COLO829 (cell line): ENCODE measurements at regions not wholly inside any gene's neighbourhood (a gene's known extent, or its start where the extent isn't known, plus 50 kb on each side); places are given as distances from the start of the nearest gene placed in this dataset.

Experiments
- DNase-seq: peaks from one replicate; pipeline ENCODE4 v3.0.0; 2012; ENCODE audit warnings: low spot score

DNA sequence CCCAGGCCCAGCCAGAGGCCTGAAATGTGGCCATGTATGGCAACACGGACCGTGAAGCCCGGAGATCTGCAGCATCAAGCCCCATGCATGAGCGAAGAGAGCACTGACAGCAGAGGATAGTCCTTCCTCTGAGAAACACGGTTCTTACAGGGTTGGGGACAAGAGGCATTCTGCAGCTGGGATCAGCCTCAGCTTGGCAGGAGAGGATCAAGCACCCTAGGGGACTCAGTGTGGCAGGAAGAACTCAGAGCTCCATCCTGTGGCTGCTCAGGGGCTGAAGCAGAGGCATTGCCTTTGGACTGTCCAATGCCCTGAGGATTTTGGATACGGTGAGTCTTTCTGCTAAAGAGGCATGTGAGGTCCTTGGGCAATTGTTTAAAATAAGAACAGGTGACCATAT, 368.7 kb downstream of the ZNF516 start:
- no peak for DNase-seq

DNA sequence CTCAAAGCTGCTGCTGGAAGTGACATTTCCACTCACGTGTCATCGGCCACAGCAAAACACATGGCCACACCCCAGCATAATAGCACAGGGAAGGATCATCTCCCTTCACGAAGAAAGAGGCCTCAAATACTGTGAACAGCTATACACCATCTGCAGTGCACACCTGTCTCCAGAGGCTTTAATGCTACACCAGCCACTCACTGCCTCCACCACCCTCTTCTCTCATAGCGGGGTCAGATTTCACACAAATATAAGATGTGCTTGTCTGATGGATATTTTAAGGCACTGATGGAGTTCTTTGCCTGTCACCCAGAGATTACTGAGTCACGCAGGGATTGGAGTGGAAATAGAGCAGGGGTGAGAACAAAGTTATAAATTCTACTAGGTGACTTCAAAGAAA, 374.0 kb downstream of the ZNF516 start:
- no peak for DNase-seq

DNA sequence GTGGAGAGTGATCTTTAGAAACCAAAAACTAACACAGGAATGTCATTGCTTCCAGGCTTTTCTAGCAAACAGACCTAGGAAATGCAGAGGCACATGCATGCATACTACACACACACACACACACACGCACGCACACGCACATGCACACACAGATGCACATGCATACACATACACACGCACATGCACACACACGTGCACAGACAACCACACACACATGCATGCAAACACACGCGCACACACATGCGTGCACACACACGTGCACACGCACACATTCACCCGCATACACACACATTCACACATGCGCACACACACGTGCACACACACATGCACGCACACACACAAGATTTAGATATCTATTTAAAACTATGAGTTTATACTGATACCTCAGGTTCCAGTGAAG, 379.5 kb downstream of the ZNF516 start:
- no peak for DNase-seq

DNA sequence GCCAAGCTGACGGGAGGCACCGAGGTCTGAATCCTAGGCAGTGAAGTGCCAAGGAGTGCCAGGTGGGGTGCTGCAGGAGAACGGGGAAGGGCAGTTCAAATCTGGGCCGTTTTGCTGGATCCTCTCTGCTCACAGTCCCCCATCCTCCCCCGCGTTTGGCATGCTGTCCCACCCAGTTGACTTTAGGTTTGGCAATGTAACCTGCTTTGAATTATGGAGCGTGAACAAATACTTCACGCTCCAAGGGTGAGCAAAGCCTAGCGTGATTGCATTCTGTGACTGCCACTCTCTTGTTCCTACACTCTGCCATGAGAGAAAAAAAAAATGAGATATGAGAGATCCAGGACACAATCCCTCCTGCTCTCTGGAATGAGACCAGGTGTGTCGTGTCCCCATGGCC, 381.9 kb downstream of the ZNF516 start:
- DNase-seq, result no peak

DNA sequence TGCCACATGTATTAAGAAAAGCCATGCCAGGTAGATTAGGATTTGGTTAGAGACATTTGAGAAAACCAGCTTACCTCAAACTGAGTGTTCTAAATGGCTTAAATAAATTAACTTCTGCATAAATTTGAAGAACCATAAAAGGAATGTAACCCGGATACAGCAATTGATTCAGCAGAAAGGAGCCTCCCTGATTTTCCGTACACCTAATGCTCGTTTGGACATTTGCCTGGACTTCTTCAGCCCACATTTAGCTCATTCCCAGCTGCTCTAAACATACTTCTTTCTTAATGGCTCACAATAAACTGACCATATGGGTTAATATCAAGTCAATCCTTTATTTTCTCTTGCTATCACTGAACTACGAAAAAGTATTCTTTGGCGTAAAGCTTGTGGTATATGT, 392.4 kb downstream of the ZNF516 start:
- DNase-seq, result no peak

DNA sequence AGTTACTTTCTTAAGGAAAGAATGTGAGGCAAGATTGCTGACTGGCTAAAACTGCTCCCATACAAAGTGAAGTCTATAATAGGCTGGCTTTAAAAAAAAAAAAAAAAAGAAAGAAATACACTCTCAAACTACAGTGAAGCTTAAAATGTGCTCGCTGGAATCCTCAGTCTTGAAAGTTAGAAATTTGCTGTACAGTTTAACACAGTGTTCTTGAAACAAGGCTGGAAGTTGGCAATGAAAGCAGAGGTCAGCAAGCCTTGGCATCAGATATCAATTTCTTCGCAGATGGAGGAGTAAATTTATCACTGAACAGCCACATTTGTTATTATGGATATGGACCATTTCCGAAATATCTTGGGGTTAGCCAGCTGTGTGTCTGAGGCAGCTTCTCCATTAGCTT, 392.9 kb downstream of the ZNF516 start:
- no peak for DNase-seq

DNA sequence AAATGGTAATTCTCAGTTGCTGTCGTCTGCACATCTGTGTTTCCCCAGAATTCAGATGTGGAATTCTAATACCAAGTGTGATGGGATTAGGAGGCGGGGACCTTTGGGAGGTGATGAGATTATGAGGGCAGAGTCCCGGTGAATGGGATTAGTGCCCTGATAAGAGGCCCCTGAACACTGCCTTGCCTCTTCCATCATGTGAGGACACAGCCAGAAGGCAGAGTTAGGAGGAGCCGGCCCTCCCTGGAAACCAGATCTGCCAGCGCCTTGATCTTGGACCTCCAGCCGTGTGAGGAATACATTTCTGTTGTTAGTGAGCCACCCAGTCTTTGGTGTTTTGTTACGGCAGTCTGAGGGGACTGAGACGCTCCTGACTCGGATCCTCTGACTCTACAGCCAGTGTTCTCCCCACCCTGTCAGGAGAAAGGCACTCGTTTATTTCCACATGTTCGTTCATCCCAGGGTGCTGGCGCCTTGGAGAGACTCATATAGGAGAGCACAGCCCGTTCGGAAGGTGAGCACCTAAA, 395.0 kb downstream of the ZNF516 start:
- DNase-seq, result no peak

DNA sequence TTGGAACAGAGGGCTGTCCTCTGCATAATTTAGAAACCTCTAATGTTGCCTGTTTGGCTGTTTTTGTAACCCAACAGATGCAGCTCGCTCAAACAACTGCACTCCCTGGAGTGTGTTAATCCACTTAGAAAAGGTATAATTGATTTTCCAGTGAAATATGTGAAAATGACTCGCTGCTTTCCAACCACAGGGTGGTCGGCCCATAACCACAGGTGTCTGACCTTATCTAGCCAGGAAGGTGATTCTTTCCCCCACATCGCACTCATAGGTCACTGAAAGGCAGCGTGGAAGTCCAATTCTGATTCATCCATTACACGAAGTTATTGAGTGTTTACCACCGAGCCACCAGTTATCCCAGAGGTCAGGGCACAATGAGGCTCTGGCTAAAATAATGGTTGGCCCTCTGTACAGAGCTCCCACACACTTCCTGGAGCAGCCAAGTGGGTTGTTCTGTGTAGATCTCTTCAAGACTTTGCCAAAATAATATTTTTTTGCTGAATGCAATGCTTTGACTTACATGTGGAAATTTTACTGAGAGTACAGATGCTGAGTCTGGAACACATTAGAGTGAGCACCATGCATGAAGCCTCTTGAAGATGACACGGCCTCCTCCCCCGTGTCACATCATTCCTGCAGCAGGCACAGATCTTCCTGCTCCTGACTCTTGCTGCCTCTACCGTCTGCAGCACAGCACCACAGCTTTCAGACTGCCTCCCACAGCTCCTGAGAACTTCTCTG, 396.2 kb downstream of the ZNF516 start:
- DNase-seq, result no peak

DNA sequence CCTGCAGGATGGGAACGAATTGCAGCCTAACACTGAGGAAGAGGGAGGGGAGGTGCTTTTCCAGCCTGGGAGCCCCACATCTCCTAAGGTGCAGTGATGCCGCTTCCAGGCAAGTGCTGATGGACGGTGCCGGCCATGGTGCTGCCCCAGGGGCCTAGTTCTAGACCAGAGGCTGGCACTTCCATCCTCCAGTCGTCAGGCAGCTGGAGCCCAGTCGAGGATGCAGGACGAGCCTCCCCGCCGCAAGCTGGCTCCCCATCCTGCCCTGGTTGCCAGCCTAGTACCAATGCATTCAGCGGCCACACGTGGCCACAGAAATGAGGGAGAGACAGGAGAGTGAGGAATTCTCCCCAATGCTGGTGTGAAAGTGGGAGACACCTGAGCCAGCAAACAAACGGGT, 413.5 kb downstream of the ZNF516 start:
- no peak for DNase-seq

DNA sequence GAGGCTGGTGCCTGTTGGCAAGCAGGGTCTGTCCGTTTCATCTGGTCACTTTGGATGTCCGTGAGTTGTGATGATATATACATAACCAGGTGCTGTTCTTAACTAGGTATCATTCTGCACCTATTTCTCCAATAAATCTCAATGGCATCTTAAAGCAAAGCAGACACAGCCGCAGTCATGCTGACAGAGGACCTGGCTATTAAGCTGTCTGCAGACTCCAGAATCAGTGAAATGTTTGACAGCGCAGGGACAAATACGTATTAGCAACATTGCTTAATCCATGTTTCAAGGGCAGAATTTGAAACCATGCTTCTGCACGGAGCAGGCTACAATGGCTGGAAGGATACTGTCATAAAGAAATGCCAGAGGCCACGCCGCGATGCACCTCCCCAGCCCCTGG, 414.6 kb downstream of the ZNF516 start:
- DNase-seq, result no peak

DNA sequence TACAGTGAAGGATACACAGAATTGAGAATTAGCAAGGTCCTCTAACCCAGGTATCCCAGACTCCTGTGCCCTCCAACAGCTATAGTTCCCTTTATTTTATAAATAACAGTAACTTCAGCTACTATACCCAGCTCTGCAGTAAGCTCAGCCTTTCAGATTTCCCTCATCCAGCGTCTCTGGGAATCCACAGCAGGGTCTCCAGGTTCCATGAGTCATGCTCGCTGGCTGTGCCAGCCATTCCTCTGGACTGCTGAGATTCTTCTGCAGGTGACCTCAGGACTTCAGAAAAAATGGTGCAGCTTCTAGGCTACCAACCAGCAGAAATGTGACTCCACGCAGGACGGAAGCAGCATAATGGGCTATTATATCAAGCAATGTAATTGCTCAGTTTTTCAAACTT, 419.3 kb downstream of the ZNF516 start:
- DNase-seq, result no peak

DNA sequence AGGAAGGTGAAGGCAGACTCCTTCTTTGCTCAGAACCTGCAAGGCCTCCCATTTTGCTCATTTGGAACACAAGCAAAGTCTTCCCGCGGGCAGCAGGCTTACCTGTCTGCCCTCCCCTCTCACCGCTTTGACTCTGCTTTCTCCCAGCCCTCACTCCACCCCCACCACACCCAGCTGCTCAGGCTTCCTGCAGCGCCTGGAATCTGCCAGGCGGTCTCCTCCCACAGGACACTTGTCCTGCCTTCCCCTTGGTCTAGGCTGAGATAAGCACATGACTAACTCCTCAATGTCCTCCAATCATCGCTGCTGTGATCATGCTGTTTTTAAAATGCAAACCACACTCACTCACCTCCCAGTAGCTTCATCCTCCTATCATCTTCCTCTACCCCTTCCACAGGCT, 430.0 kb downstream of the ZNF516 start:
- no peak for DNase-seq

DNA sequence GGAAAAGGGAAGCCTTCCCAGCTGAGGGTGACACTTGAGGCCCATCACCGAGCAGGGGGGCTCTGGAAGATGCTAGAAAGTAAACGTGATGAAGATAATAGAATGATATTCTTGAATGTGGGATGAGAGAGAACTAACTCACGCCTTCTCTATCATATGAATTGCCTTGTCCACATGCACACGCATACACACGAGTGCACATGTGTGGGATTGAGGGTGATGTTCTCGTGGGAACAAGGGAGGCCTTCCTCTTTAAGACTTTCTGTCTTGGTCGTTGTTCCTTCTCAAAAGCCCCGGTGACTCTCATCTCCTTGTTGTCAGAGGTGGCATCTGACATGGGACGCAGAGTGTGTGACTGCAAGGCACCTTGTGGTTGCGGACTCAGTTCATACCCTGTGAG, 436.9 kb downstream of the ZNF516 start:
- no peak for DNase-seq

DNA sequence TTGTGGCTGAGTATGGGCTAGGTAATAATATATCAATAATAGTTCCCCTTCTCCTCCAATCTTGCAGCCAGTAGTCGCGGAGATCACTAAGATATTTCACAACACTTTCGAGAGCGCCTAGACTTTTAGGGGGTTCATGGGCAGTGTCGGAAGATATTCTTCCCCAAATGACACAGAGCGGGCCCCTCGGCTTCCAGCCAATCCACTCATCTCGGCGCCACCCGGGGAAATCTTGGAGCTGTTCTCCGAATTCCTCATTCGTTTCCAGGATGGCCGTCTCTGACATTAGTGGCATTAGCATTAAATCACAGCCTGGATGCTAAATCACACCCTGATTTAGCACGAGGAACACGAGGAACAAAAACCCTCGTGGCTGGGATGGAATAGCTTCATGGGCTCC, 437.7 kb downstream of the ZNF516 start:
- no peak for DNase-seq

DNA sequence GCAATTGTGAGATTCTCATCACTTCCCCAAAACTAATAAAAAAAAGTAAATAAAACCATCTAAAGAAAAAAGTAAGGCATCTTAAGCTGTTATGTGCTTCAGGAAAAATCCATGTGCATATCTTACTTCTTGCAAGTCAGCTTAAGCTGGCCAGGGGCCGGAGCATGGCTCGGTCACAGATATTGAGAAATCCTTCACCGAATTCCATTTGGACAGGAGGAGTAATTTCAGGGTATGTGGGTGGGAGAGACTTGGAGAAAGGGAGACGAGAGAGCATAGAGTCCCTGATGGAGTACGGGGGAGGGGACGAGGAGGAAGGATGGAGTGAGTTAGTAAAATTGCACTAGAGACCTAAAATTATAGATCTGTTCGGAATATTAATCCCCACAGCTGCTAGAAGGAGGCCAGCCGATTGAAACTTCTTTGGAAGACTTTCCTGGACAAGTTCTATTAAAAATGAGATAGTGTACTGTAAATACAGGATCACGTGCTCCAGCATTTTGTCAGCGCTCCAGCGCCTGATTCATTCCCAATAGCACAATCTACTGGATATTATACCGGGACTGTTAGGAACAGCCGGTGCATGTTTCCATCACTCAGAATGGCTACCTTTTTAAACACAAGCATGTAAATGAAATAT, 438.5 kb downstream of the ZNF516 start:
- DNase-seq, result no peak

DNA sequence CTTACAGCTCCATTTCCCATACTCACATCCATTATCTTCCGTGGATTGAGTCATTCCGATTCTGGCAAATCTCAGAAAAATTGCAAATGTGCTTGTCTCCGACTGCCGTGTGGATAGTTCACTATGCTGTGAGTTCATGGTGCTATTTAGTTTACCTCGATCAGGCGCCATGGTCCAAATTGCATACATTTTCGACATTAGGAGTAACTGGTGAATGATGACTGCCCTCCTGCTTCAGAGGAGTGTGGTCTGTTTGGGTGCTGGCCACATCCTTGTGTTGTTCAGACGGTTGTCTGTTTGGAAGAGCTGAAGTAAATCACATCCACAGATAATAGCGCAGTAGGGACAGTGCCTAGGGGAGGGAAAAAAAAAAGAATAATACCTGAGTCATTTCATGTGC, 439.5 kb downstream of the ZNF516 start:
- no peak for DNase-seq

DNA sequence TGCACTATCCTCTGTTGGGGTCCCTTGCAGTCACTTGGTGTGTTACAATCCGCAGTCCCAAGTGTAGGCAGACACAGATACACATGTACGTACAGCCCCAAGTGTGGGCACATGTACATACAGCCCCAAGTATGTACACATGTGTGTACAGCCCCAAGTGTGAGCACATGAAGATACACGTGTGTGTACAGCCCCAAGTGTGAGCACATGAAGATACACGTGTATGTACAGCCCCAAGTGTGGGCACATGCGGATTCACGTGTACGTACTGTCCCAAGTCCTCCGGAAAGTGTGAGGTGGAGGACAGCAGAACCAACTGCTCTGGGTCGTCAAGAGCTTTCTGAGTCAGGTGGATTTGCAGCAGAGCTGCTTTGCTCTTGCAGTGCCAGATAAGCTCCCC, 440.0 kb downstream of the ZNF516 start:
- DNase-seq, result no peak

DNA sequence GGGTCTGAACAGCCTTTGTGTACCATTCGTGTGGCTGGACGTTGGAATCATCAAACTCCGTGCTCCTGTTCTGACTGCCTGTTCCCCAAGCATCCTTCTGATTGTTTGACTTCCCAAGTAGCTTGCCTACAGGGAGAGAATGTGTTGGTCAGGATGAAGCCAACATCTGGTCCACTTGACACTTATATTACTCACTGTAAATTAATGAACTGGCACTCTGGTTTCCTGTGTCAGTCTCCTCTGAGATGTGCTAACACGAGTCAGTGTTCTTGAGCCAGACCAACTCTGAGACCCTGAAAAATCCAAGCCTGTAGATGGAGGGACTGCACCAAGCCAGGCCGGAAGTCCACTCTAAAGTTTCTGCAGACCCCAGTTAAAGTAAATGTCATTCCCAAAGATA, 440.9 kb downstream of the ZNF516 start:
- DNase-seq, result no peak

DNA sequence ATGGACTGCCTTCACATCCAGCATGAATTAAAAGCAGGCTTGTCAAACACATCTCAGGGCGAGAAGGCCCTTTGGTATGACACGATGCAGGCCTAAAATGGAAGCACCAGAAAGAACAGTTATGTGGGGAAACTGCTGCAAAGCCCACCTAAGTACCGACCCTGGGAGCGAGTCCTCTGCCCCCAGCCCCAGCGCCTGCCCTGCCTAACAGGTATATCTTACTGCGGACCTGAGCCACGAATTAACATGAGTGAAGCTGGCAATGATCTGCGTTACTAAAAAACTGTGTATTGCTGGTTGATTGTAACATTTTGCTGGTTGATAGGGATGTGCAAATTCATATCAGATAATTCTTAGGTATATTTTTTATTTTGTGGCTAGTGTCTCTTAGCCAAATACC, 441.5 kb downstream of the ZNF516 start:
- no peak for DNase-seq

DNA sequence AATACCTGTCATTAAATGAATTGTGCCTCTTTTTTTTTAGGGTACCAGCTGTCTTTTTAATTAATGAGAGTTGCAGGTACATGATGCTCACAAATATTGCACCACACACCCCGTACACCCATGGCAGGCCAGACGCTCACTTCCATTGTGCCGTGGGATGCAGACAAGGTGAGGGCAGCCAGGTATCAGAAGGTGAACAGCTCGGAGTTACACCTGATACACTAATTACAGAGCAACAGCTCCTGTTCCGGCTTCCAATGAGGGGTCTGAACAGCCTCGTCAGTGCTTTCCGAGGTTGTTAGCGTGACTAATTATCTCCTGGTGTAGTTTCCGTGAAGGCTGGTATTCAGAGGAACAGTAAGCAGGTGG, 442.8 kb downstream of the ZNF516 start:
- DNase-seq, result no peak

DNA sequence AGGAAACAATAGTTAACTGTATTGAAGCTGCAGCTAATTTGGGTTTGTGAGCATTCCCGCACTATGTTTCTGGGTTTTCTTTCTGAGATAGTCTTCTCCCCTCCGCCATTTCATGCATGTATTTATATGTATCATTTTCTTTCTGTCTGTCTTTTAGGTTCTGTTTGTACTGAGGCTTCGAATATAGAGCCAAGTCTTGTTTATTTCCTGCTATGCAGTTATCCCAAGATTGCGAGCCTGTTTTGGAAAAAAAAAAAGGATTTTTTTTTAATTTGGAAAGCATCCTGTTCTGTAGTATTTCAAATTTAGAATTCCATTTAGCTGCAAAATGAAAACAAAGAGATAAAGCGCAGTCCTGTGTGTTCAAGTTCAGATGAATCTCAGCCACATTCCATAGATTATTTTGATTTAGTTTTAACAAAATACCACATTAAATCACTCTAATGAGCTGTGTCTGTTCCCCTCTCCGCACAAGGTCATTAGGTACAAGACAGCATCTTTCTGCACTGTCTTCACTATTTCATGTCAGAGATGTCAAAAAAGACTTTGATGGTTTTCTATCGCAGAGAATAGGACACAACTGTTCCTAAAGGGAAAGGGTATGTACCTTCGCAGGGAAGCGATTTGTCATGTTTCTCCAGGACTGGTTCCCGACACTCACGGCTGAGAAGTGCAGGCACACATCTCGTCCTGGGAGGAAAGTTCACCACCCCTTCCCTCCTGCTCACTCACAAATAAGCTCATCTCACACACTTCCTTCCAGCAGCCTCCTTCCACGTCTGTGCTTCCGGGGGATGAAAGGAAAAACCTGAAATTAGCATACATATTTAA, 443.4 kb downstream of the ZNF516 start:
- DNase-seq, result no peak

DNA sequence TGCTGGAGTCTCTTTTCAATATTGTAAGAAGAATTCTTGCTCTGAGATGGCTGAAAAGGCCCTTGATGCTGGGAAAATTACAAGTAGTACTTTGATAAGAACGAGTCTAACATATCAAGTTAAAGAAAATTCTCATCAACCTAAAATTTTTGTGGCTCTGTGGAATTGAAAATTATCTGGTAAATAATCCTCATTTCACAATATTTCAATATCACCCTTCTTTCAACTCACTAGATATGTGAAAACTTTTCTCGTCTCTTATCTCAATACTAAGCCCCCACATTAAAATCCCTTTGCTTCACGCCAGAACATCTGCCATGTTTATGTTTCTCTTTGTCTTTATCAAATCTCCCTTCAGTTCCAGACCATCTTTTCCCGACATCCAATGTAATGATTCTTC, 448.8 kb downstream of the ZNF516 start:
- DNase-seq, result no peak

DNA sequence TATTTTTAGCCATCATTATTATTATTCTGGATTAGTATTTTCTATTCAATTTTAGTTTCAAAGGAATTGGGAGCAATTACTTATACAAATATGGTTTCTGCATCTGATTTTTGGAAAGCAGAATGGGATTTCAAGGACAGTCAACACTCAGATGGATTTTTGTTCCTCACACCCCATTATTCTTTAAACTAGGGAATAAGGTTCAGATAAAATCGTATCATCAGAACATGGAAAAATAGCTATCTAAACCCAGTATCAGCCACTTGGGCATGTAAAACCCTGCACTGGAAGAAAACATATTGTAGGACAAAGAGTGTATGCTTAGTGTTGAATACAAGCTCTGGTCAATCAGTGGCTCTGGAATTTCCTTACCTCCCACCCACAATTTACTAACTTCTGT, 452.5 kb downstream of the ZNF516 start:
- no peak for DNase-seq
